ENCODE measurements at regions not wholly inside any gene's neighbourhood (a gene's known extent, or its start where the extent isn't known, plus 50 kb on each side); places are given as distances from the start of the nearest gene placed in this dataset.
"Not testable (repeated sequence)": the region's sequence is repeated elsewhere in the genome, so short reads cannot be mapped to it uniquely, and the experiment has no call there.

- no peaks in the 10 kb centered on the region for H3K27me3 ChIP-seq
- H3K36me3 ChIP-seq, result no peaks in the 10 kb centered on the region
These were observed 302.9 kb upstream of the ARHGEF26 start for GRCh38 chr3:153818338-153818737.

GRCh38 chr3:153820035-153820434, 301.2 kb upstream of the ARHGEF26 start:
- no peaks in the 10 kb centered on the region for H3K36me3 ChIP-seq
- no peaks in the 10 kb centered on the region for H3K4me1 ChIP-seq
- intact Hi-C loops (cut with DNase I), result no loop called here
- no peak for TF ChIP-seq CTCF (IDR thresholded peaks at IDR 0.05)
- no peaks in the 10 kb centered on the region for H3K27me3 ChIP-seq
- H3K4me3 ChIP-seq, result no peak overlapping the region
- no peak overlapping the region for H3K27ac ChIP-seq
- H3K9me3 ChIP-seq, result no peaks in the 10 kb centered on the region
- no peak for DNase-seq (ENCODE audit: low spot score in 2 of 2)

More at GRCh38 chr3:153818338-153818737, 302.9 kb upstream of the ARHGEF26 start:
- no peak for TF ChIP-seq CTCF (IDR thresholded peaks at IDR 0.05)
- no peaks in the 10 kb centered on the region for H3K4me1 ChIP-seq
- no peaks in the 10 kb centered on the region for H3K9me3 ChIP-seq
- DNase-seq (ENCODE audit: low spot score in 2 of 2), result no peak
- no peak overlapping the region for H3K27ac ChIP-seq
- intact Hi-C loops (cut with DNase I), result no loop called here
- H3K4me3 ChIP-seq, result no peak overlapping the region

GRCh38 chr3:153828346-153828745, 292.8 kb upstream of the ARHGEF26 start:
- H3K4me1 ChIP-seq; H3K27me3 ChIP-seq; intact Hi-C loops (cut with DNase I); H3K9me3 ChIP-seq; H3K4me3 ChIP-seq; DNase-seq (ENCODE audit: low spot score in 2 of 2); H3K27ac ChIP-seq; H3K36me3 ChIP-seq: not testable (repeated sequence)

GRCh38 chr3:153829606-153830170, 291.5 kb upstream of the ARHGEF26 start:
- Histone ChIP-seq H3K36me3 (no peaks in the 10 kb centered on the region), H3K9me3 (no peaks in the 10 kb centered on the region), H3K4me1 (no peaks in the 10 kb centered on the region), H3K27me3 (no peaks in the 10 kb centered on the region), H3K27ac (no peak overlapping the region), H3K4me3 (no peak overlapping the region)
- no peak for DNase-seq (ENCODE audit: low spot score in 2 of 2)
- intact Hi-C loops (cut with DNase I), result no loop called here
- TF ChIP-seq CTCF (IDR thresholded peaks at IDR 0.05), result no peak

GRCh38 chr3:153830552-153830951, 290.6 kb upstream of the ARHGEF26 start:
- Histone ChIP-seq H3K36me3 (no peaks in the 10 kb centered on the region), H3K27me3 (no peaks in the 10 kb centered on the region), H3K9me3 (no peaks in the 10 kb centered on the region), H3K4me1 (no peaks in the 10 kb centered on the region), H3K4me3 (no peak overlapping the region), H3K27ac (no peak overlapping the region)
- TF ChIP-seq CTCF (IDR thresholded peaks at IDR 0.05), result no peak
- intact Hi-C loops (cut with DNase I), result no loop called here
- DNase-seq (ENCODE audit: low spot score in 2 of 2), result no peak

- no peak for TF ChIP-seq CTCF (IDR thresholded peaks at IDR 0.05)
- no peaks in the 10 kb centered on the region for H3K4me1 ChIP-seq
- intact Hi-C loops (cut with DNase I), result no loop called here
- no peaks in the 10 kb centered on the region for H3K27me3 ChIP-seq
- H3K36me3 ChIP-seq, result no peaks in the 10 kb centered on the region
- DNase-seq (ENCODE audit: low spot score in 2 of 2), result no peak
- H3K27ac ChIP-seq, result no peak overlapping the region
- no peak overlapping the region for H3K4me3 ChIP-seq
- no peaks in the 10 kb centered on the region for H3K9me3 ChIP-seq
These were observed 285.6 kb upstream of the ARHGEF26 start for GRCh38 chr3:153835540-153835939.
